GM23338 (cell line): ENCODE measurements at regions not wholly inside any gene's neighbourhood (a gene's known extent, or its start where the extent isn't known, plus 50 kb on each side); places are given as distances from the start of the nearest gene placed in this dataset.

ENCODE experiments used
- CREB1 ChIP-seq: fragments of 250-450 bp; sonication (Bioruptor Pico); IDR thresholded peaks from 2 replicates; pipeline ENCODE4 v1.5.0; 2020; ENCODE audit warnings: low read depth, mild to moderate bottlenecking, moderate library complexity
- CTCF ChIP-seq, 2 experiments: fragments of 200-600 bp in 1 of 2; sonication (generic) in 1 of 2; conservative IDR thresholded peaks; 2 replicates each; pipeline versions ENCODE4 v1.5.1 to v1.6.1; 2016 to 2017; ENCODE audit warnings: antibody characterized with exemption in 2 of 2, low read depth in 2 of 2, mild to moderate bottlenecking in 2 of 2, moderate library complexity in 1 of 2
- ETS1 ChIP-seq: IDR thresholded peaks from 2 replicates; pipeline ENCODE4 v1.6.1; 2016; ENCODE audit warnings: antibody characterized with exemption
- EZH2 ChIP-seq: fragments of 200-600 bp; sonication (generic); IDR thresholded peaks from one replicate; pipeline ENCODE4 v1.8.0; 2017; ENCODE audit warnings: antibody characterized with exemption, mild to moderate bottlenecking, low read depth; ENCODE audit not compliant: unreplicated experiment
- EZH2phosphoT487 ChIP-seq: fragments of 200-600 bp; sonication (generic); IDR thresholded peaks from one replicate; pipeline ENCODE4 v1.8.1; 2018; ENCODE audit warnings: antibody characterized with exemption; ENCODE audit not compliant: unreplicated experiment
- JUNB ChIP-seq: IDR thresholded peaks from one replicate; pipeline ENCODE4 v1.6.1; 2016; ENCODE audit warnings: antibody characterized with exemption; ENCODE audit not compliant: unreplicated experiment
- NANOG ChIP-seq: IDR thresholded peaks from 2 replicates; pipeline ENCODE4 v1.6.1; 2016; ENCODE audit warnings: antibody characterized with exemption, borderline replicate concordance
- POLR2AphosphoS5 ChIP-seq: IDR thresholded peaks from 2 replicates; pipeline ENCODE4 v1.6.1; 2016; ENCODE audit warnings: antibody characterized with exemption, low read depth
- STAT1 ChIP-seq: IDR thresholded peaks from one replicate; pipeline ENCODE4 v1.6.1; 2016; ENCODE audit warnings: antibody characterized with exemption; ENCODE audit not compliant: unreplicated experiment
- ZNF331 ChIP-seq: fragments of 250-450 bp; sonication (Bioruptor Pico); IDR thresholded peaks from 2 replicates; pipeline ENCODE4 v1.5.0; 2020; ENCODE audit warnings: low read depth, mild to moderate bottlenecking, moderate library complexity
- TF ChIP-seq, protein P1 (sequence below): IDR thresholded peaks from one replicate; pipeline ENCODE4 v1.6.1; 2018; ENCODE audit warnings: antibody characterized with exemption; ENCODE audit not compliant: unreplicated experiment

DNA sequence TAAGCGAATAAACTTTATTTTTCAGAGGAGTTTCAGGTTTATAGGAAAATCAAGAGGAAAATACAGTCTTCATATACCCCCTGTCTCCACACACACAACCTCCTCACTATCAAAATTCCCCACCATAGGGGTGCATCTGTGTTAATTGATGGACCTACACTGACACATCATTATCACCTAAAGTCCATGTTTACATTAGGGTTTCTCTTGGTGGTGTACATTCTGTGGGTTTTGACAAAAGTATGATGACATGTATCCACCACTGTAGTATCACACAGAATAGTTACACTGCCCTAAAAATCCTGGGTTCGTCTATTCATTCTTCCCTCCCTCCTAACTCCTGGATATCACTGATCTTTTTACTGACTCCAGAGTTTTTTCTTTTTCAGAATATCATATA, 654.2 kb downstream of the UQCRFS1 start:
- no peak for TF ChIP-seq CTCF (conservative IDR thresholded peaks at IDR 0.05; ENCODE audit: low read depth in 2 of 2)
- TF ChIP-seq CREB1 (CRISPR knock-in tag) = no peak
- TF ChIP-seq JUNB = no peak
- TF ChIP-seq EZH2 = no peak
- TF ChIP-seq POLR2AphosphoS5 = no peak
- no peak for TF ChIP-seq EZH2phosphoT487
- TF ChIP-seq, protein P1, sequence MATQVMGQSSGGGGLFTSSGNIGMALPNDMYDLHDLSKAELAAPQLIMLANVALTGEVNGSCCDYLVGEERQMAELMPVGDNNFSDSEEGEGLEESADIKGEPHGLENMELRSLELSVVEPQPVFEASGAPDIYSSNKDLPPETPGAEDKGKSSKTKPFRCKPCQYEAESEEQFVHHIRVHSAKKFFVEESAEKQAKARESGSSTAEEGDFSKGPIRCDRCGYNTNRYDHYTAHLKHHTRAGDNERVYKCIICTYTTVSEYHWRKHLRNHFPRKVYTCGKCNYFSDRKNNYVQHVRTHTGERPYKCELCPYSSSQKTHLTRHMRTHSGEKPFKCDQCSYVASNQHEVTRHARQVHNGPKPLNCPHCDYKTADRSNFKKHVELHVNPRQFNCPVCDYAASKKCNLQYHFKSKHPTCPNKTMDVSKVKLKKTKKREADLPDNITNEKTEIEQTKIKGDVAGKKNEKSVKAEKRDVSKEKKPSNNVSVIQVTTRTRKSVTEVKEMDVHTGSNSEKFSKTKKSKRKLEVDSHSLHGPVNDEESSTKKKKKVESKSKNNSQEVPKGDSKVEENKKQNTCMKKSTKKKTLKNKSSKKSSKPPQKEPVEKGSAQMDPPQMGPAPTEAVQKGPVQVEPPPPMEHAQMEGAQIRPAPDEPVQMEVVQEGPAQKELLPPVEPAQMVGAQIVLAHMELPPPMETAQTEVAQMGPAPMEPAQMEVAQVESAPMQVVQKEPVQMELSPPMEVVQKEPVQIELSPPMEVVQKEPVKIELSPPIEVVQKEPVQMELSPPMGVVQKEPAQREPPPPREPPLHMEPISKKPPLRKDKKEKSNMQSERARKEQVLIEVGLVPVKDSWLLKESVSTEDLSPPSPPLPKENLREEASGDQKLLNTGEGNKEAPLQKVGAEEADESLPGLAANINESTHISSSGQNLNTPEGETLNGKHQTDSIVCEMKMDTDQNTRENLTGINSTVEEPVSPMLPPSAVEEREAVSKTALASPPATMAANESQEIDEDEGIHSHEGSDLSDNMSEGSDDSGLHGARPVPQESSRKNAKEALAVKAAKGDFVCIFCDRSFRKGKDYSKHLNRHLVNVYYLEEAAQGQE = no peak
- TF ChIP-seq NANOG = no peak
- no peak for TF ChIP-seq STAT1
- no peak for TF ChIP-seq ZNF331
- no peak for TF ChIP-seq ETS1
